Glutamatergic neuron (in vitro differentiated cells): ENCODE measurements at regions not wholly inside any gene's neighbourhood (a gene's known extent, or its start where the extent isn't known, plus 50 kb on each side); places are given as distances from the start of the nearest gene placed in this dataset.

Source experiments
- DNase-seq: peaks from one replicate; pipeline ENCODE4 v3.0.0; 2022
- H3K27ac Mint-ChIP-seq: one replicate; pipeline ENCODE4 v1.8.0; 2020; ENCODE audit warnings: mild to moderate bottlenecking, mixed read lengths, inconsistent platforms; ENCODE audit not compliant: unreplicated experiment
- H3K27me3 Mint-ChIP-seq: one replicate; pipeline ENCODE4 v1.8.0; 2020; ENCODE audit warnings: mild to moderate bottlenecking, moderate library complexity, mixed read lengths, inconsistent platforms; ENCODE audit not compliant: unreplicated experiment
- H3K36me3 Mint-ChIP-seq: one replicate; pipeline ENCODE4 v1.8.0; 2020; ENCODE audit warnings: mild to moderate bottlenecking, mixed read lengths, inconsistent platforms; ENCODE audit not compliant: unreplicated experiment
- H3K4me1 Mint-ChIP-seq: one replicate; pipeline ENCODE4 v1.8.0; 2020; ENCODE audit warnings: mild to moderate bottlenecking, low read depth, mixed read lengths, inconsistent platforms; ENCODE audit not compliant: unreplicated experiment
- H3K4me3 Mint-ChIP-seq: one replicate; pipeline ENCODE4 v1.8.0; 2020; ENCODE audit warnings: mild to moderate bottlenecking, mixed read lengths, inconsistent platforms; ENCODE audit not compliant: unreplicated experiment
- H3K9me3 Mint-ChIP-seq: one replicate; pipeline ENCODE4 v1.8.0; 2020; ENCODE audit warnings: mild to moderate bottlenecking, moderate library complexity, mixed read lengths, inconsistent platforms; ENCODE audit not compliant: unreplicated experiment
- TF ChIP-seq, protein P1 (sequence below): fragments of 200-600 bp; sonication (generic); IDR thresholded peaks from one replicate; pipeline ENCODE4 v1.5.0; 2021; ENCODE audit not compliant: partially characterized antibody, unreplicated experiment

DNA sequence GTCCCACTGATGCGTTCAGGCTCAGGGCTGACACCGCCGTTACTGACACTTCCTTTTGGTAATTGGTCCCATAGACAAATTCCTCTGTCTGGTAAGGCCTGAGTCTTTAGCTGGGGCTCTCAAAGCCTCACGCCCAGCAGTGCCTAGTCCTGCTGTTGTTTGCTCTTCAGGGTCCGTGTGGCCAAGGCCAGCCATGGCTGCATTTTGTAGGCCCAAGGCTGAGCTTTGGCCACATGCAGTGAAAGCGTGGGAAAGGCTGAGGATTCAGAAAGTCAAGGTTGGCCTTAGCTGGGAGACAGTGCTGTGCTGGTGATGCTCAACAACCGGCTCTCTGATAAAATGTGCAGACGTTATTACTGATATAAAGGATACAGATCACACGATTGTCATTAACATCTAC, 63.5 kb upstream of the C1orf174 start:
- Mint-ChIP-seq H3K27me3 (peaks cover 3% of the 10 kb centered on the region), H3K36me3 (peaks cover 6% of the 10 kb centered on the region), H3K9me3 (peaks cover 13% of the 10 kb centered on the region), H3K4me3 (no peak overlapping the region), H3K27ac (no peak overlapping the region), H3K4me1 (no peaks in the 10 kb centered on the region)
- TF ChIP-seq, protein P1, sequence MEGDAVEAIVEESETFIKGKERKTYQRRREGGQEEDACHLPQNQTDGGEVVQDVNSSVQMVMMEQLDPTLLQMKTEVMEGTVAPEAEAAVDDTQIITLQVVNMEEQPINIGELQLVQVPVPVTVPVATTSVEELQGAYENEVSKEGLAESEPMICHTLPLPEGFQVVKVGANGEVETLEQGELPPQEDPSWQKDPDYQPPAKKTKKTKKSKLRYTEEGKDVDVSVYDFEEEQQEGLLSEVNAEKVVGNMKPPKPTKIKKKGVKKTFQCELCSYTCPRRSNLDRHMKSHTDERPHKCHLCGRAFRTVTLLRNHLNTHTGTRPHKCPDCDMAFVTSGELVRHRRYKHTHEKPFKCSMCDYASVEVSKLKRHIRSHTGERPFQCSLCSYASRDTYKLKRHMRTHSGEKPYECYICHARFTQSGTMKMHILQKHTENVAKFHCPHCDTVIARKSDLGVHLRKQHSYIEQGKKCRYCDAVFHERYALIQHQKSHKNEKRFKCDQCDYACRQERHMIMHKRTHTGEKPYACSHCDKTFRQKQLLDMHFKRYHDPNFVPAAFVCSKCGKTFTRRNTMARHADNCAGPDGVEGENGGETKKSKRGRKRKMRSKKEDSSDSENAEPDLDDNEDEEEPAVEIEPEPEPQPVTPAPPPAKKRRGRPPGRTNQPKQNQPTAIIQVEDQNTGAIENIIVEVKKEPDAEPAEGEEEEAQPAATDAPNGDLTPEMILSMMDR: no peak
- DNase-seq: no peak

DNA sequence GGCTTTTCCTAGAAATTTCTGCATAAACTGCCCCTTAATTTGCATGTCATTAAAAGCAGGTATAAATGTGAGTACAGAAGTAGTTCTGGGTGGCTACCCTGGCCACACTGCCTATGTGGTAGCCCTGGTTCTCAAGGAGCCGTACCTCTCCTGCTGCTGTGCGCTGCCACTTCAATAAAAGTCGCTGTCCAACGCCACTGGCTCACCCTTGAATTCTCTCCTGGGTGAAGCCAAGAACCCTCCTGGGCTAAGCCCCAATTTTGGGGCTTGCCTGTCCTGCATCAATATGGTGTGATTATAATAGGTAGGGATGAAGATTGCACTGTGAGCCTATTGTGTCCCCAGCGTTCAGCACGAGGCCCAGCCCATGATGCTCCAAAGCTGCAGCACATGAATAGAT, 65.6 kb upstream of the C1orf174 start:
- TF ChIP-seq, protein P1: no peak

DNA sequence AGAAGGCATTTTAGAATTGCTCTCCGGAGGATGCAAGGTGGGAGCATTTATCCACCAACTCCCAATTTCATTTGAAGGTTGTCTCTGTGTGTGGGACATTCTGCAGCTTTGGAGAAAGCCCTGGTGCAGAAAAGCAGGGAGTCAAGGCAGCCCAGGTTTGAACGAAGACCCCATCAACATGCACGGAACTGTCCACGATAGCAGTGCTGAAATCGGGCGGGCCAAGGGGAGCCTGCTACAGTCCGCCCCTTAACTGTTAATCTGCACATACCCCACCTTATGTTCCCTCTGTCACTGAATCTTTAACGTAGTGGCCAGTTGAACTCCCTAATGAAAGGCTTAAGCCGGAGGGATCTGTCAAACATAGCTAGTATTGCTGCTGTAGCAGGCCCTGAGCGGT, 68.8 kb upstream of the C1orf174 start:
- DNase-seq: no peak
- H3K9me3 Mint-ChIP-seq: peaks cover 7% of the 10 kb centered on the region

More for the DNA sequence above, 65.6 kb upstream of the C1orf174 start:
- Mint-ChIP-seq H3K27me3 (peaks cover 3% of the 10 kb centered on the region), H3K9me3 (peaks cover 11% of the 10 kb centered on the region), H3K36me3 (peaks cover 6% of the 10 kb centered on the region), H3K4me1 (no peaks in the 10 kb centered on the region), H3K4me3 (no peak overlapping the region), H3K27ac (no peak overlapping the region)
- no peak for DNase-seq

DNA sequence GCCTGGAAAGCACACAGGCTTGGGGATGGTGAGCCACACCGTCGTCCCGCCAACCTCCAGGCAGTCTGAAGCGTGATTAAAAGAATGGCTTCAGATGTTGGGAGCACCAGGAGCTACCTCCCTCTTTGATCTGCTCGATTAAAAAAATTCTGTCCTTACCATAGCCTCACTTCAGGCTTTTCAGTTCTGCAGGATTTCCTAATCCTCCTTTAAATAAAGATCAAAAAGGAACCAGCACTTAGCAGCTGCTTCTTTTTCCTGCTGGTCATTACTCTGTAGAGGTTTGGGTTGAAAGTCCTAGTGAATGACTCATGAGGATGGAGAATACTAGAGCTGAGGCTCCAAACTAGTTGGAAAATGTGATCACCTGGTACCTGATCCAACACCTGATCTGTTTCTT, 71.9 kb upstream of the C1orf174 start:
- no peak overlapping the region for H3K27ac Mint-ChIP-seq
- H3K4me1 Mint-ChIP-seq: no peaks in the 10 kb centered on the region
- no peak overlapping the region for H3K4me3 Mint-ChIP-seq
- no peak for DNase-seq
- no peaks in the 10 kb centered on the region for H3K36me3 Mint-ChIP-seq
- TF ChIP-seq, protein P1: no peak
- H3K27me3 Mint-ChIP-seq: peaks cover 2% of the 10 kb centered on the region
- peaks cover 14% of the 10 kb centered on the region for H3K9me3 Mint-ChIP-seq

More for the DNA sequence above, 68.8 kb upstream of the C1orf174 start:
- H3K4me3 Mint-ChIP-seq: no peak overlapping the region
- H3K27me3 Mint-ChIP-seq: peaks cover 1% of the 10 kb centered on the region
- no peaks in the 10 kb centered on the region for H3K4me1 Mint-ChIP-seq
- TF ChIP-seq, protein P1: no peak
- no peak overlapping the region for H3K27ac Mint-ChIP-seq
- H3K36me3 Mint-ChIP-seq: peaks cover 5% of the 10 kb centered on the region

DNA sequence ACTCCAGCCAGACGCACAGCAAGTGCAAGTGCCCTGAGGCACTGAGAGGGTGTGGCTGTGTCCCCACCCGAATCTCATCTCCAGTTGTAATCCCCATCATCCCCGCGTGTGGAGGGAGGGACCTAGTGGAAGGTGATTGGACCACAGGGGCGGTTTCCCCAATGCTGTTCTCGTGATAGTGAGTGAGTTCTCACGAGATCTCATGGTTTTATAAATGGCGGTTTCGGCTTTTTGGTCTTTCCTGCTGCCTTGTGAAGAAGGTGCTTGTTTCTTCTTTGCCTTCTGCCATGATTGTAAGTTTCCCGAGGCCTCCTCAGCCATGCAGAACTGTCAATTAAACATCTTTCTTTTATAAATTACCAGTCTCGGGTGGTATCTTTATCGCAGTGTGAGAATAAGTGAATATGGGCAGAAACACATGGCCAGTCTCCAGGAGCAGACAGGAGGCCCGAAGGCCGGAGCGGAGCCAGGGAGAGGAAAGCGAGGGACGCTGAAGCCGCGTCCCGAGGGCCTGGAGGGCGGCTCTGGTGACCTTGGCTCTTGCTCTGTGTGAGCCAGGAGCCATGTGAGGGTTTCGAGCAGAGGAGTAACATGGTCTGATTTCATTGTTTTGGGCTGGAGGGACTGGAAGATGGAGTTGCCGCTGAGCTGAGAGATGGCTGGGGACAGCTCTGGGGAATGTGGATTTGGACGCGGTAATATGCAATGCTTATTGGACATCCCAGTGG, 76.0 kb upstream of the C1orf174 start:
- H3K4me1 Mint-ChIP-seq: no peaks in the 10 kb centered on the region

More for the DNA sequence above, 76.0 kb upstream of the C1orf174 start:
- TF ChIP-seq, protein P1: no peak
- no peak for DNase-seq
- Mint-ChIP-seq H3K4me3 (no peak overlapping the region), H3K9me3 (peaks cover 14% of the 10 kb centered on the region), H3K27me3 (peaks cover 2% of the 10 kb centered on the region), H3K36me3 (no peaks in the 10 kb centered on the region), H3K27ac (no peak overlapping the region)
